IMR-90 (cell line): ENCODE measurements at regions not wholly inside any gene's neighbourhood (a gene's known extent, or its start where the extent isn't known, plus 50 kb on each side); places are given as distances from the start of the nearest gene placed in this dataset.
A peak's percentile ranks its signal among the peaks of the same experiment; 100 is the strongest.

ENCODE experiments used
- ATAC-seq: fragments of 200-7000 bp; cut with Tn5 transposase; 2 replicates; pipeline ENCODE4 v1.9.1; 2020; ENCODE audit warnings: low read depth, mild to moderate bottlenecking, moderate library complexity
- BruUV-seq: library from RNA; stranded (reverse); fragments of 400-500 nt; replicated peaks from 2 replicates; lab custom pipeline; 2021; lab: Mats Ljungman, UMichigan
- CTCF ChIA-PET: fragments of 300-600 bp; formaldehyde crosslinking; extraction: SDS; loops from one replicate; lab custom pipeline; 2021; ENCODE audit warnings: antibody characterized with exemption; lab: Yijun Ruan, JAX
- POLR2A ChIA-PET: fragments of 300-600 bp; sonication (Branson Sonifier 250); formaldehyde crosslinking; loops from one replicate; lab custom pipeline; 2022; ENCODE audit warnings: antibody characterized with exemption; ENCODE audit not compliant: unreplicated experiment; lab: Charles Lee
- DNase-seq: peaks from one replicate; pipeline ENCODE4 v3.0.0; 2013
- H2AFZ ChIP-seq: replicated peaks from 2 replicates; pipeline ENCODE3; 2013; ENCODE audit warnings: low read length, mild to moderate bottlenecking; ENCODE audit not compliant: poor library complexity
- H2AK5ac ChIP-seq: 2 replicates; pipeline ENCODE4 v1.6.1; 2013; ENCODE audit warnings: low read depth, low read length, inconsistent platforms
- H2AK9ac ChIP-seq: replicated peaks from 2 replicates; pipeline ENCODE3; 2013; ENCODE audit warnings: mild to moderate bottlenecking, low read depth, low read length, moderate library complexity; ENCODE audit not compliant: poor library complexity
- H2BK120ac ChIP-seq: 2 replicates; pipeline ENCODE4 v1.6.1; 2013; ENCODE audit warnings: low read depth, low read length, inconsistent platforms
- H2BK15ac ChIP-seq: 3 replicates; pipeline ENCODE4 v1.6.1; 2013; ENCODE audit warnings: low read depth, low read length, inconsistent platforms
- H2BK20ac ChIP-seq: 2 replicates; pipeline ENCODE4 v1.6.1; 2013; ENCODE audit warnings: low read depth, mild to moderate bottlenecking, inconsistent platforms, low read length, moderate library complexity
- H2BK5ac ChIP-seq: 2 replicates; pipeline ENCODE4 v1.6.1; 2013; ENCODE audit warnings: mild to moderate bottlenecking, low read depth, low read length, inconsistent platforms; ENCODE audit not compliant: poor library complexity, severe bottlenecking
- H3K14ac ChIP-seq: replicated peaks from 2 replicates; pipeline ENCODE4 v1.6.1; 2013; ENCODE audit warnings: low read depth, low read length, inconsistent platforms
- H3K18ac ChIP-seq: 2 replicates; pipeline ENCODE4 v1.6.1; 2013; ENCODE audit warnings: low read depth, low read length, control low read depth
- H3K23ac ChIP-seq: 2 replicates; pipeline ENCODE4 v1.6.1; 2013; ENCODE audit warnings: low read depth, low read length, inconsistent platforms
- H3K27ac ChIP-seq: 2 replicates; pipeline ENCODE4 v1.5.1; 2013; ENCODE audit warnings: mild to moderate bottlenecking, control low read depth, low read length; ENCODE audit not compliant: insufficient read depth
- H3K27me3 ChIP-seq: 2 replicates; pipeline ENCODE4 v1.6.1; 2013; ENCODE audit warnings: low read length; ENCODE audit not compliant: control insufficient read depth, insufficient read depth
- H3K36me3 ChIP-seq: 2 replicates; pipeline ENCODE4 v1.6.1; 2013; ENCODE audit warnings: low read length, mixed read lengths; ENCODE audit not compliant: control insufficient read depth, insufficient read depth
- H3K4ac ChIP-seq: 2 replicates; pipeline ENCODE4 v1.6.1; 2013; ENCODE audit warnings: low read depth, low read length, inconsistent platforms
- H3K4me1 ChIP-seq: 2 replicates; pipeline ENCODE4 v1.6.1; 2013; ENCODE audit warnings: low read length, mixed read lengths; ENCODE audit not compliant: control insufficient read depth, insufficient read depth
- H3K4me2 ChIP-seq: 2 replicates; pipeline ENCODE4 v1.6.1; 2013; ENCODE audit warnings: low read depth, mild to moderate bottlenecking, control low read depth, low read length, moderate library complexity
- H3K4me3 ChIP-seq: 2 replicates; pipeline ENCODE4 v1.5.1; 2013; ENCODE audit warnings: low read depth, mild to moderate bottlenecking, control low read depth, low read length, moderate library complexity; ENCODE audit not compliant: insufficient read depth
- H3K56ac ChIP-seq: 2 replicates; pipeline ENCODE4 v1.6.1; 2013; ENCODE audit warnings: low read length, inconsistent platforms; ENCODE audit not compliant: insufficient read depth; ENCODE audit errors: extremely low read depth
- H3K79me1 ChIP-seq, 2 experiments: 2 replicates each; pipeline ENCODE4 v1.6.1; 2013; ENCODE audit warnings: low read length in 2 of 2, inconsistent platforms in 1 of 2, low read depth in 1 of 2
- H3K9ac ChIP-seq: 2 replicates; pipeline ENCODE4 v1.6.1; 2013; ENCODE audit warnings: low read depth, low read length, control low read depth
- H3K9me1 ChIP-seq: 2 replicates; pipeline ENCODE4 v1.6.1; 2013; ENCODE audit warnings: low read length, inconsistent platforms; ENCODE audit not compliant: insufficient read depth
- H3K9me3 ChIP-seq: 2 replicates; pipeline ENCODE4 v1.6.1; 2013; ENCODE audit warnings: low read length; ENCODE audit not compliant: control insufficient read depth, insufficient read depth
- H4K20me1 ChIP-seq: 2 replicates; pipeline ENCODE4 v1.6.1; 2013; ENCODE audit warnings: low read length, inconsistent platforms; ENCODE audit not compliant: insufficient read depth
- H4K5ac ChIP-seq: 2 replicates; pipeline ENCODE4 v1.6.1; 2013; ENCODE audit warnings: mild to moderate bottlenecking, low read depth, low read length, control low read depth
- H4K8ac ChIP-seq, 2 experiments: 2 replicates each; pipeline ENCODE4 v1.6.1; 2013; ENCODE audit warnings: low read depth in 2 of 2, low read length in 2 of 2, control low read depth in 1 of 2, inconsistent platforms in 1 of 2
- H4K91ac ChIP-seq: 2 replicates; pipeline ENCODE4 v1.6.1; 2013; ENCODE audit warnings: low read depth, low read length, inconsistent platforms; ENCODE audit not compliant: insufficient read depth
- RFX5 ChIP-seq: IDR thresholded peaks from 2 replicates; pipeline ENCODE4 v1.8.0; 2012; ENCODE audit warnings: low read depth, mild to moderate bottlenecking, low read length, moderate library complexity
- WGBS, 2 experiments: methylation state at CpG; one replicate each; pipeline versions ENCODE4 v1.1.5 to v1.1.7; 2013; ENCODE audit warnings: missing lambda C conversion rate in 2 of 2; ENCODE audit not compliant: insufficient read length in 1 of 2; ENCODE audit errors: extremely low coverage in 2 of 2; 5-methylcytosine and 5-hydroxymethylcytosine counted together
- dilution Hi-C: fragments of 300-500 bp; cut with HindIII; formaldehyde crosslinking; loops from one replicate; pipeline ENCODE4 v1.14.3; 2018; ENCODE audit warnings: low sequenced_read_pairs; ENCODE audit not compliant: unreplicated experiment
- in situ Hi-C: fragments of 300-500 bp; cut with MboI; formaldehyde crosslinking; loops from 3 replicates; pipeline ENCODE4 v1.14.3; 2019; ENCODE audit warnings: low sequenced_read_pairs, inconsistent platforms, mixed read lengths
- intact Hi-C: fragments of 100-400 bp; cut with micrococcal nuclease; formaldehyde crosslinking; loops from 2 replicates; pipeline ENCODE4 v1.10.0; 2022

GRCh38 chr4:53705151-53705764, 114.0 kb upstream of the LNX1 start:
- peak overlapping the region; percentile 83 for H4K91ac ChIP-seq
- H3K23ac ChIP-seq = peak overlapping the region; percentile 42
- no peaks in the 10 kb centered on the region for H3K27me3 ChIP-seq
- H3K9me3 ChIP-seq = no peaks in the 10 kb centered on the region
- in situ Hi-C loops = loop anchor here (5.0 to 25.0 kb wide), 3 partner anchors 202 to 522 kb away; partner anchors contain the start of gene PDGFRA
- no peak overlapping the region for H3K27ac ChIP-seq
- dilution Hi-C loops = no loop called here
- peak overlapping the region; percentile 24 for H2AFZ ChIP-seq
- peak overlapping the region; percentile 81; the same call in 1 of the 2 replicates for H2AK5ac ChIP-seq
- DNase-seq = no peak
- BruUV-seq = no TSS peak
- H4K5ac ChIP-seq = peak overlapping the region; percentile 84
- peak overlapping the region; percentile 46 to 75 for H4K8ac ChIP-seq
- H2BK15ac ChIP-seq = peak overlapping the region; percentile 77
- H3K14ac ChIP-seq = peak overlapping the region; percentile 61; the same call in 1 of the 2 replicates
- no peak overlapping the region for H3K4me2 ChIP-seq
- H2BK120ac ChIP-seq = peak overlapping the region; percentile 86
- POLR2A ChIA-PET = no interaction called here
- H3K56ac ChIP-seq = no peak overlapping the region
- H2AK9ac ChIP-seq = no peak overlapping the region
- intact Hi-C loops = loop anchor here (5.0 to 10.0 kb wide), 6 partner anchors 77 to 688 kb away; partner anchors contain the start of genes CHIC2 and FIP1L1
- peak overlapping the region; percentile 92 for H3K4ac ChIP-seq
- peak overlapping the region; percentile 84 for H3K18ac ChIP-seq
- CTCF ChIA-PET = interaction anchor here (0.7 to 2.6 kb wide), 5 partner anchors 17 to 529 kb away, joined by 3 to 9 read pairs (median 5); no protein-coding TSS in a partner anchor
- no peak overlapping the region for H3K4me3 ChIP-seq
- peak overlapping the region; percentile 14 for H2BK5ac ChIP-seq
- 0 out of 2 replicates have a peak overlapping the region, but pooled peaks have one; percentile 10 for H3K9ac ChIP-seq
- ATAC-seq = no peak
- peaks cover 2% of the 10 kb centered on the region; the same call in 1 of the 2 replicates for H3K9me1 ChIP-seq
- H3K79me1 ChIP-seq = no peaks in the 10 kb centered on the region
- WGBS, 2 experiments = no CpG with 5 or more reads among the region's 3 CpGs
- peak overlapping the region; percentile 90 for H2BK20ac ChIP-seq
- H4K20me1 ChIP-seq = no peaks in the 10 kb centered on the region
- no peaks in the 10 kb centered on the region for H3K36me3 ChIP-seq
- TF ChIP-seq RFX5 = no peak
- peaks cover 22% of the 10 kb centered on the region for H3K4me1 ChIP-seq
